Activated CD4-positive, alpha-beta T cell treated with anti-CD3 and anti-CD28 coated beads, Interleukin-2, amount 10 ng/mL, durations not matched to agents 24 days and 14 days (primary cell): ENCODE measurements at regions not wholly inside any gene's neighbourhood (a gene's known extent, or its start where the extent isn't known, plus 50 kb on each side); places are given as distances from the start of the nearest gene placed in this dataset.
"Not testable (repeated sequence)": the region's sequence is repeated elsewhere in the genome, so short reads cannot be mapped to it uniquely, and the experiment has no call there.

Experiments used
- DNase-seq: peaks from one replicate; pipeline ENCODE4 v3.0.0; 2022
- H3K27ac Mint-ChIP-seq: one replicate; pipeline ENCODE4 v1.8.0; 2022; ENCODE audit warnings: mild to moderate bottlenecking, mixed read lengths
- H3K27me3 Mint-ChIP-seq: one replicate; pipeline ENCODE4 v1.8.0; 2022; ENCODE audit warnings: mixed read lengths
- H3K36me3 Mint-ChIP-seq: one replicate; pipeline ENCODE4 v1.8.0; 2022; ENCODE audit warnings: low read depth, mild to moderate bottlenecking, mixed read lengths
- H3K4me1 Mint-ChIP-seq: one replicate; pipeline ENCODE4 v1.8.0; 2021; ENCODE audit warnings: mixed read lengths
- H3K4me3 Mint-ChIP-seq: one replicate; pipeline ENCODE4 v1.8.0; 2022; ENCODE audit warnings: mild to moderate bottlenecking, moderate library complexity, mixed read lengths
- H3K9me3 Mint-ChIP-seq: one replicate; pipeline ENCODE4 v1.8.0; 2021; ENCODE audit warnings: mixed read lengths
- intact Hi-C: fragments of 100-400 bp; cut with micrococcal nuclease; formaldehyde crosslinking; loops from one replicate; pipeline ENCODE4 v1.15.1; 2023

GRCh38 chr7:53191836-53192443 lies 156.5 kb downstream of the POM121L12 start:
- Mint-ChIP-seq H3K4me3 (no peak overlapping the region), H3K4me1 (no peaks in the 10 kb centered on the region), H3K27me3 (no peaks in the 10 kb centered on the region), H3K36me3 (no peaks in the 10 kb centered on the region), H3K9me3 (no peaks in the 10 kb centered on the region), H3K27ac (no peak overlapping the region)
- DNase-seq, result no peak
- intact Hi-C loops, result no loop called here

DNA sequence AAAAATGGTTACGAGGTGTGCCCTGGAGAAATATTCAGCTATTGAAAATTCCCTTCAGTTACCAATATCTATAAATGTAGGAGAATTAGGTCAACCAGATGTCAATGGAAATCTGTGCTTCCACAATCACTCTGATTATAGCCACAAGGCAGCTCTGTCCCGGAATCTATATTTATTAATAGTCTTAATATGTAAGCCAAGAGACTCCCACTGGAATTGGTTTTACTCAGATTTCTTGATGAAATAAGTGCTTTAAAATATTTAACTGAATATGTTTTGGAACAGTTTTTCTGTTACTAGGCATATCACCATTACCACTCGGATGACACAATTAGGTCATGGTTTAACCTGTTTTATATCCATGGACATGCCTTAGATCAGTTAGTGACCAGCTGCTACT lies 169.6 kb downstream of the POM121L12 start:
- no peak overlapping the region for H3K27ac Mint-ChIP-seq
- intact Hi-C loops, result no loop called here
- H3K9me3 Mint-ChIP-seq, result peaks cover 12% of the 10 kb centered on the region
- no peak overlapping the region for H3K4me3 Mint-ChIP-seq
- no peaks in the 10 kb centered on the region for H3K36me3 Mint-ChIP-seq
- H3K4me1 Mint-ChIP-seq, result no peaks in the 10 kb centered on the region
- no peaks in the 10 kb centered on the region for H3K27me3 Mint-ChIP-seq
- no peak for DNase-seq

DNA sequence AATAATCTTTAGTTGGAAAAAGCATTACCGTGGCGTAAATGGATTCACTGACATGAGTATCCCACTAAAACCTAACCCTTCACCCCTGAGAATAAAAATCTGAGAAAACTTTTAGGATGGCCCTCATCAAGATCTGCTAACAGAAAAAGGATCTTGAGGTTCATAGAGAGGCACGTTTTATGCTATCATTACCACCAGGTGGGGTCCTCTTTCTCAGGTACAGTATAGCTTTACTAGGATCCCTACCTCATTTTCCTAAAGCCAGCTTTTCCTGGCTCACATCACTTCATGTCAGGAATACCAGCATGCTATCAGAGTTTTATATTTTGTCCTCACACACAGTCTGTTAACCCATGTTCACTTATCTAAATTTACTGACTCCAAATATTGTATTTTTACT lies 173.7 kb downstream of the POM121L12 start:
- Mint-ChIP-seq H3K27ac (no peak overlapping the region), H3K36me3 (peaks cover 1% of the 10 kb centered on the region), H3K4me1 (no peaks in the 10 kb centered on the region), H3K4me3 (no peak overlapping the region), H3K27me3 (no peaks in the 10 kb centered on the region), H3K9me3 (peaks cover 24% of the 10 kb centered on the region)
- DNase-seq, result no peak
- intact Hi-C loops, result no loop called here

DNA sequence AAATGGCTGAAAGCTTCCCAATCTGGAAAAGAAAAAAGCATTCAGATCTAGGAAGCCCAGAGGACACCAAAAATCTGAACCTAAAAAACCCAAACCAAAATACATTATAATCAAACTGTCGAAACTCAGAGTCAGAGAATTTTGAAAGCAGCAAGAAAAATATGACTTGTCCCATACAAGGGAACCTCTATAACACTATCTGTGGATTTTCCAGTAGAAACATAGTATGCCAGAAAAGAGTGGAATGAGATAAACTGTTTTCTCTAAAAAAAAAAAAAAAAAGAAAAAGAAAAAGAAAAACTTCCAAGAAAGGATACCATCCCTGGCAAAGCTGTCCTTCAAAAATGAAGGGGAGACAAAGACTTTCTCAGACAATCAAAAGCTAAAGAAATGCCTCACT lies 179.0 kb downstream of the POM121L12 start:
- Mint-ChIP-seq H3K36me3 (peaks cover 2% of the 10 kb centered on the region), H3K4me1 (no peaks in the 10 kb centered on the region), H3K27me3 (no peaks in the 10 kb centered on the region), H3K27ac (no peak overlapping the region), H3K9me3 (peaks cover 32% of the 10 kb centered on the region), H3K4me3 (no peak overlapping the region)
- intact Hi-C loops, result no loop called here
- no peak for DNase-seq

DNA sequence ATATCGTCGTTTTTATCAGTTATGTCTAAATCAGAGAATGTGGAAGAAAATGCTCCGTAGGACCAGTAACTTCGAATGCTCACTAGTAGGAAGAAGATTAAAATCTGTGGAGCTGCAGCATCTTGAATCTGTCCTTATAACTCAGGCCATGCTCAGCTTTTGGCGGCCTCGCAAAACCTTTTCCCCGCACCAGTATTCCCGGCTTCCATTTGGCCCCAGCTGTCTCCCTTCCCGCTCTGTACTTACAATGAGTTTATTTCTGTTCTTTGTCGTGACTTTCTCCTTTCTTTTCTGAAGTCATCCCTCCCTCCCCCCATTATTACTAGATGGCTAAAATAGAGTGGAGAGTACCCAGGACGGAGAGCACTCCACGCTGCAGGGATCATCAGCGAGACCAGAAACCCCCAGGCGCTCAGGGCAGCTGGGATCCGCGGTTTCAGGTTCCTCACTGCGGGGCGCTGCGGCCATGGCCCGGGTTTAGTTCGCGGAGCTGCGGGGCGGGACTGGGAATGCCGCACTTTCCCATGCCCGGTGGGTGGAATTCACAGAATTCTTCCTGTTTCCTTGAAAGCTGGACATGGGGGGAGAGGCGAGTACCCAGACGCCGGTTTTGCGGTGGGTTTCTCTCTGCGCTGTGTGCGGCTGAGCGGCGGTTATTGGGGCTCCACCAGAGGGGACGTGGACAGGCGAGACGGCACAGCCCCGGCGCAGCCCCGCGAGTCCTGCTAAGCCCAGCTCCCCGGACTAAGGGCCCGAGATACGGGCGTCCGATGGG lies 183.5 kb downstream of the POM121L12 start:
- no peak overlapping the region for H3K4me3 Mint-ChIP-seq
- H3K27ac Mint-ChIP-seq, result no peak overlapping the region
- H3K9me3 Mint-ChIP-seq, result peaks cover 26% of the 10 kb centered on the region
- H3K36me3 Mint-ChIP-seq, result peaks cover 2% of the 10 kb centered on the region
- DNase-seq, result no peak
- H3K27me3 Mint-ChIP-seq, result no peaks in the 10 kb centered on the region
- intact Hi-C loops, result no loop called here
- H3K4me1 Mint-ChIP-seq, result no peaks in the 10 kb centered on the region

- no peaks in the 10 kb centered on the region for H3K4me1 Mint-ChIP-seq
- no peaks in the 10 kb centered on the region for H3K36me3 Mint-ChIP-seq
- no peak overlapping the region for H3K4me3 Mint-ChIP-seq
- no peaks in the 10 kb centered on the region for H3K27me3 Mint-ChIP-seq
- H3K27ac Mint-ChIP-seq, result no peak overlapping the region
- H3K9me3 Mint-ChIP-seq, result no peaks in the 10 kb centered on the region
- intact Hi-C loops, result no loop called here
- no peak for DNase-seq
Measured at GRCh38 chr7:53229202-53229601, 193.8 kb downstream of the POM121L12 start.

DNA sequence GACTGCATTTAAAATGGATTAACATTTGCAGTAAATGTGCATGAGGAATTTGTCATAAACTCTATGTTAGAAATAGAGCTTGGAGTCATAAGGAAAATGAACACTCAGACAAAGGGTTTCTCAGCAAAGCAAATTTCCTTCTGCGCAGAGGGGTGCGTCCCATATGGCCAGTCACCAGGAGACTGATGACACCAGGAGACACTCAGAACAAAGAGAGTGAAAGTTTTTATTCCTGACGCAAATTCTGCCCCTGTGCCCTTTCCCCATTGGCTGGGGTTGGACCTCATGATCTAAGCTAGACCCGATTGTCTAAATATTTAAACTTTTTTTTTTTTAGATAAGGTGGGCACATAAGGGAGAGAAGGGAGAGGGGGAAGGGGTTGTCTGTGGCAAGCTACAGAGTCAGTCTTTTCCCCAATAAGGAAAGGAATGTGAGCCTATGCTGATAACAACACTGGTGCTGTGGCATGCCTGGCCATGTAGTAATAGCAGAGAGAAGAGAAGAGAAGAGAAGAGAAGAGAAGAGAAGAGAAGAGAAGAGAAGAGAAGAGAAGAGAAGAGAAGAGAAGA lies 202.0 kb downstream of the POM121L12 start:
- Mint-ChIP-seq H3K27ac (no peak overlapping the region), H3K4me1 (no peaks in the 10 kb centered on the region), H3K27me3 (no peaks in the 10 kb centered on the region), H3K4me3 (no peak overlapping the region), H3K9me3 (peaks cover 3% of the 10 kb centered on the region), H3K36me3 (no peaks in the 10 kb centered on the region)
- intact Hi-C loops, result no loop called here
- no peak for DNase-seq

DNA sequence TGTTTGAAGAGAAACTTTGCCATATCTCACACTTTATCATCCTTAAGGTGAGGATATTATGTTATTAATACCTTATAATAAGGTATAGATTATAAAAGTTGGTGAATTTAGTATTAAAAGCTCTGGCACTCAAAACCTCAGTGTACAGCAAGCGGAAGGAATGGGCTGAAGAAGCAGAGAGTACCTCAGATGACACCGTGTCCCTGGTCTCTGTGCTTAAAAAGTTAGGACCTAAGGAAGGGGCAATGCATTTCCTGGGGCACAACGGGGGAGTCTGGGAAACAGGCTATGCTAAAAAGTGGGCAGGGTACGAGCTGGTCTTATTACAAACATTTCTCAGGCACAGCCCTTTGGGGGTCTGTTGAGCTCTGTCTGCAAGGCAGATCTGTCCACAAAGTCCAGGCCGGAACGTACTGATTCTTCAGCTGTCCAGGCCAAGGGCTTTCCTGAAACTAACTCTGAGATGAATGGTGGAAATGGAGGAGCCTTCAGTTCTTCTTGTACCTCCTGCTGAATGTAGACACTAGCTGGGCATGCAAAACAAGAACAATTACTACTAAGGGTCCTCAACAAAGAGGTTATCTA lies 202.7 kb downstream of the POM121L12 start:
- intact Hi-C loops, result no loop called here
- H3K9me3 Mint-ChIP-seq, result peaks cover 3% of the 10 kb centered on the region
- no peak overlapping the region for H3K27ac Mint-ChIP-seq
- H3K4me3 Mint-ChIP-seq, result no peak overlapping the region
- no peaks in the 10 kb centered on the region for H3K4me1 Mint-ChIP-seq
- no peaks in the 10 kb centered on the region for H3K36me3 Mint-ChIP-seq
- no peak for DNase-seq
- no peaks in the 10 kb centered on the region for H3K27me3 Mint-ChIP-seq

DNA sequence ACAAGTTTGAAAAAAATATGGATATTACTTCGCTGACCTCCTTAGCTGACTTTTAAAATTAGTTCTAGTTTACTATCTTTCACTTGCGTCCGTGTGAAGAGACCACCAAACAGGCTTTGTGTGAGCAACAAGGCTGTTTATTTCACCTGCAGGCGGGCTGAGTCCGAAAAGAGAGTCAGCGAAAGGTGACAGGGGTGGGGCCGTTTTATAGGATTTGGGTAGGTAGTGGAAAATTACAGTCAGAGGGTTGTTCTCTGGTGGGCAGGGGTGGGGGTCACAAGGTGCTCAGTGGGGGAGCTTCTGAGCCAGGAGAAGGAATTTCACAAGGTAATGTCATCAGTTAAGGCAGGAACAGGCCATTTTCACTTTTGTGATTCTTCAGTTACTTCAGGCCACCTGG lies 203.7 kb downstream of the POM121L12 start:
- H3K9me3 Mint-ChIP-seq, intact Hi-C loops, H3K27ac Mint-ChIP-seq, H3K36me3 Mint-ChIP-seq, DNase-seq, H3K27me3 Mint-ChIP-seq, H3K4me1 Mint-ChIP-seq, H3K4me3 Mint-ChIP-seq: not testable (repeated sequence)

DNA sequence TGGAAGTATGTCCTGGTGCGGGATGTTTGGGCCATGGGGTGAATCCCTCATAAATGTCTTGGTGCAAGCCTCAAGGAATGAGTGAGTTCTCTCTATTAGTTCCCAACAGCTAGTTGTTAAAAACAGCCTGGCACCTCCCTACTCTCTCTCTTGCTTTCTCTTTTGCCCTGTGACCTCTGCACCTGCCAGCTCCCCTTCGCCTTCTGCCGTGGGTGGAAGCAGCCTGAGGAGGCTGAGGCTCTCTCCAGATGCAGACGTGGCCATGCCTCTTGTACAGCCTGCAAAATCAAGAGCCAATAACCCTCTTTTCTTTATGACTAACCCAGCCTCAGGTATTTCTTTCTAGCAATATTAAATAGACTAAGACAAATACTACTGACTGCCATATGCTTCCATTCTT lies 210.3 kb downstream of the POM121L12 start:
- H3K4me3 Mint-ChIP-seq, result no peak overlapping the region
- H3K4me1 Mint-ChIP-seq, result no peaks in the 10 kb centered on the region
- peaks cover 3% of the 10 kb centered on the region for H3K9me3 Mint-ChIP-seq
- intact Hi-C loops, result no loop called here
- H3K27ac Mint-ChIP-seq, result no peak overlapping the region
- no peak for DNase-seq
- no peaks in the 10 kb centered on the region for H3K27me3 Mint-ChIP-seq
- no peaks in the 10 kb centered on the region for H3K36me3 Mint-ChIP-seq

- peaks cover 3% of the 10 kb centered on the region for H3K9me3 Mint-ChIP-seq
- no peak overlapping the region for H3K4me3 Mint-ChIP-seq
- H3K4me1 Mint-ChIP-seq, result no peaks in the 10 kb centered on the region
- no peaks in the 10 kb centered on the region for H3K36me3 Mint-ChIP-seq
- DNase-seq, result no peak
- no peaks in the 10 kb centered on the region for H3K27me3 Mint-ChIP-seq
- H3K27ac Mint-ChIP-seq, result no peak overlapping the region
- intact Hi-C loops, result no loop called here
Measured at GRCh38 chr7:53246957-53247356, 211.5 kb downstream of the POM121L12 start.

GRCh38 chr7:53252539-53252938 lies 217.1 kb downstream of the POM121L12 start:
- no peak for DNase-seq
- H3K9me3 Mint-ChIP-seq, result peaks cover 14% of the 10 kb centered on the region
- no peaks in the 10 kb centered on the region for H3K27me3 Mint-ChIP-seq
- H3K4me3 Mint-ChIP-seq, result no peak overlapping the region
- H3K36me3 Mint-ChIP-seq, result no peaks in the 10 kb centered on the region
- intact Hi-C loops, result no loop called here
- no peak overlapping the region for H3K27ac Mint-ChIP-seq
- no peaks in the 10 kb centered on the region for H3K4me1 Mint-ChIP-seq

- intact Hi-C loops, result no loop called here
- Mint-ChIP-seq H3K9me3 (peaks cover 16% of the 10 kb centered on the region), H3K36me3 (no peaks in the 10 kb centered on the region), H3K27ac (no peak overlapping the region), H3K4me1 (no peaks in the 10 kb centered on the region), H3K4me3 (no peak overlapping the region), H3K27me3 (no peaks in the 10 kb centered on the region)
- DNase-seq, result no peak
Measured at GRCh38 chr7:53272081-53272480, 236.6 kb downstream of the POM121L12 start.

GRCh38 chr7:53281312-53281711 lies 245.9 kb downstream of the POM121L12 start:
- Mint-ChIP-seq H3K4me1 (no peaks in the 10 kb centered on the region), H3K9me3 (peaks cover 15% of the 10 kb centered on the region), H3K4me3 (no peak overlapping the region), H3K27ac (no peak overlapping the region), H3K27me3 (no peaks in the 10 kb centered on the region), H3K36me3 (no peaks in the 10 kb centered on the region)
- intact Hi-C loops, result no loop called here
- no peak for DNase-seq
